HPDE6-E6E7 (cell line): ENCODE measurements at regions not wholly inside any gene's neighbourhood (a gene's known extent, or its start where the extent isn't known, plus 50 kb on each side); places are given as distances from the start of the nearest gene placed in this dataset.
"Not testable (repeated sequence)": the region's sequence is repeated elsewhere in the genome, so short reads cannot be mapped to it uniquely, and the experiment has no call there.

Experiments
- DNase-seq: peaks from one replicate; pipeline ENCODE4 v3.0.0; 2011; ENCODE audit warnings: missing footprints; ENCODE audit errors: extremely low spot score

DNA sequence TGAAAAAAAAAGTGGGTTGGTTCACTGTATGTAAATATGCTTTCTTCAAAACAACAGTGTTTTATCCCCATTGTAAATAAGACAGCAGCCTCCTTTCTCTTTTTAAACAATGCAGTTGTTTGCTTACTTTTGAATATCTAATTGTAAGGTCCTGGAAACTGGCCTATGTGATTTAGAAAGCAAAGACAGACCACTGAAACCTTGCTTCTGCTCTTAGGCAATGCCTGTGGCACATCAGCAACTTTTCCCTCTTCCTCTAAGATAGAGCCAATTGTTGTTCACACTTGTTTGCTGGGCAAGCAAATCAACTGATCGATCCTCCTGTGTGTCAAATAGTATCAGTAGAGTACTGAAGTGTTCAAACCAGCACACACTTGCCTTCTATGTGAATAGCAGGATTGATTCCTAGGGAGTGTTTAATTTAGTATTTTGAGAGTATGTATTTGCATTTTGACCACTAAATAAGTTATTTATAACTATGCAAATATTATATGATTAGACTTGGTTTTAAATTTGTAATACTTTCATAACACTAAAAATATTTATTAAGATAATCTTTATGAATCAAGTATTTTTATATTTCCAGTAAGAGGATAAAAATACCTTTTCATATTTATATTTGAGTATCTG is 55.4 kb upstream of the GRPR start:
- DNase-seq = no peak

DNA sequence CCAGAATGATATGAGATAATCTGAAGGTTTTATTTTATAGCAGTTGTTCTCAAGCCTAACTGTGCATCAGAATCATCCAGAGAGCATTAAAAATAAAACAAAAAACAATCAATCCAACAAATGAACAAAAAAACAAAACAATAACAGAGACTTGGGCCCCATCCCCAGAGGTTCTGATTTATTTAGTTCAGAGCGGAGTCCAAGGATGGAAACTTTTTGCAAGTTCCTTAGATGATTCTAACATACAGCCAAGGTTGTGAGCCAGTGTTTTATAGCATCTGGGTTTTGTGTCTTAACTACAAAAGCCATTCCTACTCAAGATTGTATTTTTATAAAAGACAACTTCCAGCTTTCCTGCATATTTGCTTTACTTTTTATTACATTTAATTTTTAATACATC is 59.4 kb upstream of the GRPR start:
- DNase-seq = no peak

DNA sequence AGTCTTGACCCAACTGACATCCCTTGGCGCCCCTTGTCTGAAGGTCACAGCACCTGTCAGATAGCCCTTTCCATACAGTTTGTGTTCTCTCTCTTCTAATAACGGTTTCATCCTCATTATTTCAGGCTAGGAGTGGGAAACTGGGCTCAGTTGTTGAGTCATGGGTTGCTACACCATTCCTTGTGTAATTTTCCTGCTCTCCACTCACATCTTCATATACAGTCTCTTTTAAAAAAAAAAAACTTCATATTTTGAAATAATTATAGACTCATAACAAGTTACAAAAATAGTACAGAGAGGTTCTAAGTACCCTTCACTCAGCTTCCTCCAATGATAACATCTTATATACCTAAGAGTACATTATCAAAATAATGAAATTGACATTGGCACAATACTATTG is 60.2 kb upstream of the GRPR start:
- no peak for DNase-seq

DNA sequence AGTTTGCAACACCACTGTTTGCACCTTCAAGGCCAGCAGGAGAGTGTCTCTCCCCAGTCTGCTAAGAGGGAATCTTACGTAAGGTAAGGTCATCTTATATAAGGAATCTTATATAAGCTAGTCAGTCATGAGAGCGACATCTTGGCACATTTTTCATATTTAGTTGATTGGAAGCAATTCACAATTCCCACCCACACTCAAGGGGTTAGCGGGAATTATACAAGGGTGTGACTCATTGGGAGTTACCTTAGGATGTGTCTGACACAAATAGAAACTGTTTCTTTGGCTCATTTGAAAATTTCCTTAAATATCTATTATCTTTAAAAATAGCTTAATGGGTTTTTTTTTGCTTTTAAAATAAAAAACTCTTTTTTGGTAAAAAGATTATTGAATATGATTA is 62.1 kb upstream of the GRPR start:
- DNase-seq = no peak

DNA sequence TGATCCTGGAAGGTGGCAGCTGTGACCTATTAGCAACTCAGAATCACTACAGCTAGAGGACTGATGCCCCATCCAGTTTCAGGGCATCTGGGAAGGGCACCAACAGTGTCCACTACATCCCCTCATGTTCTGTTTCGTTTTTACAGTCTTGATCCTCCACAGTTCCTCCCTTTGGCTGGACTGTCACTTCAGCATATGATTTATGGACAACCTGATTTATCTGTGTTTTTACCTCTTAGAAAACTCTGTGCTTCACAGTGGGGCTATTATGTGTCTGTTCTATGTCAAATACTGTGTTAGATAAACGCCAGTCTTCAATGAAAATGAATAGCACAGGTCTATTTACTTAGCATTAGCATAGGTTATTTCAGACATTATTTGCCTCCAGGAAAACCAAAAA is 63.1 kb upstream of the GRPR start:
- no peak for DNase-seq

DNA sequence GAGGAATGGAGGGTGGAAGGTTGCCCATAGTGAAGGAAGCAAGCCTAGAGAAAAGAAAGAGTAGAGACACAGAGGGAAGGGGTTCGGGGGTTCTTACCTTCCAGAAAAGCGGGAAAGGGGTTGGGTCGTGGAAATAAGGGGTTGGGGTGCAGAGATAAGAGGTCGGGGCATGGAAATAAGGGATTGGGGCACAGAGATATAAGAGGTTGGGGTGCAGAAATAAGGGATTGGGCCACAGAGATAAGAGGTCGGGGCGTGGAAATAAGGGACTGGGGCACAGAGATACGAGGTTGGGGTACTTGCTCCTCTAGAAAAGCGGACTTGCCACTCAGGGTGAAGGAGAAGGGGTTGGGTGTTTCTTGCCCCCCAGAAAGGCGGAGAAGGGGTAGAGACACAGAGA is 74.2 kb upstream of the GRPR start:
- DNase-seq = not testable (repeated sequence)

DNA sequence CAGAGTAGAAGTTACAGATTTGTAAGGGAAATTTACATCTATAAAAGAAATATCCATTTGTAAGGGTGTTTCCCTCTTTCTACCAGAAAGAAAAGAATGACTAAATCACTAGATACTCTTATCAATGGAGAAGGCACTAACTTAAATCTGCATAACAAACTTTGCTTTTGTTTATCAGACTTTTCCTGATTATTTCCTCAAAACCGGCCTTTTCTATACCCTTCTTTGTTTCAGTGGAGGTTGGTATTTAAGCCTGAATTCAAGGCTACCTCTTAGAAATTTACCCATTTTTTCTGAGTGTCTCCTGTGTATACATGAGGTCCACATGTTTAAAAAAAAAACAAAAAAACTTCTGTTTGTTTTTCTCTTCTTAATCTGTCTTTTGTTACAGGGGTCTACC is 80.4 kb upstream of the GRPR start:
- no peak for DNase-seq

DNA sequence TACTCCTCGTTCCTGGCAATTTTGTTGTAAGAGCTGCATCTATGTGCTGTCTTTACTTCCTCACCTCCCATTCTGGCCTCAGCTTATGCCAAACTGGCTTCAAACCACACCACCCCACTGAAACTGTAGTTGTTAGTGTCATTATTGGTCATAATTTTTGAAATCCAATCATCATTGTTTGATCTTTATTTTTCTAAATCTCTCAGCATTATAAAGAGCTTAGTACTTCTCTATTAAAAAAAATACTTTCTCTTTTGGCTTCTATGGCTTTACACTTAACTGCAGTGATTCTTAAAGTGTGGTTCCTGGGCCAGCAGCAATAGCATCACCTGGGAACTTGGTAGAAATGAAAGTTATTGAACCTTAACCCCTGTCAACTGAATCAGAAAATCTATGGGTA is 83.5 kb upstream of the GRPR start:
- DNase-seq = no peak

DNA sequence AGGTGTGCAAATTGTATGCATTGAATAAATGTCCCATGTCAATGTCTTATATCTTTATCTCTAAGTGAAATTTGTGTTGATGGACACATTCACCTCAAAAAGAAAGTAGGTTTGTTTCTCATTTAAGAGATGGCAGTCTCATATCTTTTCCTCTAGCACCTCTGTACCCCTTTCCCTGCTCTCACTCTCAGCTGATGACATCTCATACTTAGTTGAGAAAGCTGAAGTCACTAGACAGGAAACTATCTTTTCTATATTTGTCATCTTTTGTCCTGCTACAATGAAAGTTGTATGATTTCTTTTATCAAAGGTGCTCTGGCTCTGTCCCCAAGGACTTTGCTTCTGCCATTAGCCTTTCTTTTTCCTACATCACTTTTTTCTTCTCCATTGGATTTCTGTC is 84.0 kb upstream of the GRPR start:
- no peak for DNase-seq

DNA sequence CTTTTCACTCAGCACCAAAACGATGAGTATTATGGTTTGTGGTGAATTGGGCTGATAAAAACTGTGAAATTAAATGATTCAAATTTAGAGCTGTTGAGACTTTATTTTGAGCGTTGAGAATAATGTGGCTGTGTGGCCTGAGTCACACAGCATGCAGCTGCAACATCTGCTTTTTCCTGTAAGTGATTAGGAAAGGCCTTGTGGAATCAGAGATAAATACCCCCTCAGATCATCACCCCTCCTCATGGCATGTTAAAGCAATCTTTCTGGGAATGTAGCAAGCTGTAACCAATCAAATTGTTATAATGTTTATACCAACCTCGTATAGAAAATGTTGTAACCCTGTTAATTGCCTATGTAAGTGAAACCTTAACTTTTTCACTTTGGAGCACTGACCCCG is 90.0 kb upstream of the GRPR start:
- DNase-seq = no peak

DNA sequence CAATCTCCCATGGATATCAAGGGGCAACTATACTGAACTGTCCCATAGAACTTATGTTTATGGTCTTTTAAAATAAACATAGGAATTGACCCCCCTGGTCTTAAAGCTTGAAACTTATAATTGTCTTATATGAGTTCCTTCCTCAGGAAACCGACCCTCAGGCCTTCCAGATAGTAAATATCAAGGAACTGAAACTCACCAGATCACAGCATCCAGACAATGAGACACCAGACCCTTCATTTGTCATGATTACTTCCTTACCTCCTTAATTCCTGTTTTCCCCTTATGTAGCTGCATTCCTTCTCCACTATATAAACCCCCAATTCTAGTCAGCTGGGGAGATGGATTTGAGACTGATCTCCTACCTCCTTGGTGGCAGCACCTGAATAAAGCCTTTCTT is 94.8 kb upstream of the GRPR start:
- DNase-seq = no peak

DNA sequence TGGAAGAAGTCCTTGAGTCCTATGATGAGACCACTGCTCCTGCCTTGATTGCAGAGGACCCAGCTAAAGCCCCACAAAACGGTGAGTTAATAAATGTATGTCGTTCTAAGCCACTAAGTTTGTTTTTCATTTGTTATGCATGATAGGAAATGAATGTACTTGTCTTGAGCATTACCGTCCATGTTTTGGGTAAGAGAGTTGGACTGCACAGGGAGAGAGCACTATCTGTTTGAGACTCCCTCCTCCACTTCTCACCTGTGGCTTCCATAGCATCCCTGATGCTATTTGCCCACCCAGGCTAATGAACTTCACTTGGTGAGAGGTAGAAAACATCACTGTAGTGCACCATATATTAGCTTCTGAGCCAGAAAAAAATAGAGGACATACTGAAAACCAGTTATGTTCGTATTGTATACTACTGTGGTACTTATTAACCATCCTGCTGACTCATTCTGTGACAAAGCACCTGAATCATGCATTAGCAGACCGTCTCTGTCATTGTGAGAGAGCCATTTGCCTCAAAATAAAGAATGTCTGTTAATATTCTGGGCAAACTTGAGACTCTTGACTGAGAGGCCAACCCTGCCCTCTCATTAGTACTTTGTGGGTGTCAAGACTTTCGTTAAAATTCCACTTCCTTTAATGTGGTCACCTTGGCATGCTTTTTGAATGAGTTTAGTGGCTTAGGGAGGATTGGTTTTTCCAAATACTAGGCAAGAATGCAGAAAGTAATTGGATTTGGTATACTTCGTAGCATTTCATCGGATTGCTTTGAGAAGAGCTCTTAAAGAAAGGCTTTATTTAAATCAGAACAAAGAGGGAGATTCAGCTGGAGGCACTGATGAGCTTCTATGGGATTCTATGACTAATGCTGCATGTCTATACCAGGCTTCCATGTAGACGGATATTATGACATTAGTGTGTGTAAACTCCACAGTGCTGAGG is 99.3 kb upstream of the GRPR start:
- DNase-seq = peak; percentile 55

DNA sequence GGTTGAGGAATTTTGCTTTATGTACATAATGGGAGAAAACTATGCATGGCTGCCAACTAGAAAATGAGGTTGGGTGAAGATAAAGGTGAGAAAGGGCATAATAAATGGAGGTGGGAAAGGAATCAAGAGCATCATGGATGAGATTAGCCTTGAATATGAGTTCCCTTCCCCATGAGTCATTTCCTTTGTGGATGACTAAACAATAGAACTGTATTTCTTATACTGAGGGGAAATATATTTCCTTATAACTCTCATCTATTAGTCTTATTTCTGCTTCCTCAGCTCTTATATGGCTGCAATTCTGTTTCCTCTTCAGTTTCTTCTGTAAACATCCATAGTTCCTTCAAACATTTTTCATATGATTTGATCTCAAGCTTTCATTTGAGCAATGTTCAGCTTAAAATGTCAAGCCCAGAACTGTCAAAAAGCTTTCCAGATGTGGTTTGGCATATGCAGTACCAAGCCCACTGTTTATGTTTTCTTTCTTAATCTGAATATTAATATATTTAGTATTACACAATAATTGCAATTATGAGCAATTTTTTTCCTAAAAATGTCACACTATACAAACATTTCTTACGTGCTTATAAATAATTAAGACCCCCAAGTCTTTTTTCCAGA is 100.7 kb upstream of the GRPR start:
- DNase-seq = peak; percentile 21

DNA sequence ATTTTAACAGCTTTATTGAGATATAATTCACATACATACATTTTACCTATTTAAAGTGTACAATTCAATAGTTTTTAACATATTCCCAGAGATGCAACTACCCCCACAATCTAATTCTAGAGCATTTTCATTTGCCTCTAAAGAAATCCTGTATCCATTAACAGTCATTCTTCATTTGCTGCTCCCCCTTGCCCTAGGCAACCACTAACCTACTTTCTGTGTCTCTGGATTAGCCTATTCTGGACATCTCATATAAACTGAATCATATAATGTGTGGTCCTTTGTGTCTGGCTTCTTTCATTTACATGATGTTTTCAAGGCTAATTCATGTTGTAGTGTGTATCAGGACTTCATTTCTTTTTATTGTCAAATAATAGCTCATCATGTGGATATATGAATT is 105.1 kb upstream of the GRPR start:
- no peak for DNase-seq

DNA sequence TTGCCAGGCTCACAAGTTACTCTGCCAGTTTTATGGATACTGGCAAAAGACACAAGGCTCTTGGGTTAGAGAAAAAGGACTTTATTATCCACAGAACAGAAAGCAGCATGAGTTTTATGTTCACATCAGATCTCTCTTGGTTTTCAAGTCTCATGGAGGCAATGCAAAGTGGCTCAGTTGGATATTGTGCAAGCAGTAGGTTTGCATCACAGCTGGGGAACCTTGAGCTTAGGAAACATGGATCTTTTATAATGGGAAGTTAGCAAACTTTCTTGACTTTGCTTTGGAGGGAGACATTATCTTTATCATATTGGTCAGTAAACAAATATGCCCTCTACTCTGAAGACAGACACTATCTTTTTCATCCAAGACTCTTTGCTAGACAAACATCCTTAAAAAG is 109.2 kb upstream of the GRPR start:
- no peak for DNase-seq

DNA sequence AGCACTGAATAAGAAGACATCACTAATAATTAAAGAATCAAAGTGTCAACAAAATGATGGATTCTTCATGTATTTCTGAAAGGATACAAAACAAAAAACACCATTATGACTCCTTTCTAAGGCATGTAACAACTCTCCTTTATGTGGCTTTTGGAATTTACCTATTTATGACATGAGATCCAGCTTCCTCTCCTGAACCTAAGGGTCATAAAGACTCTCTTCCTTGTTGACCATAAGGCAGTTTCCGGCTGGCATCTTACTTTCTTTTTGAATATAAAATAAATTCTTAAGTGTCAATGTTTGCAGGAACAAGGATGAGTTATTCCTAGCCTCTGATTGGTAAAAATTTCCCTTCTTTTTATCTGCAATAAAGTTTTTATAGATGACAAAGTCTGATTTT is 111.1 kb upstream of the GRPR start:
- no peak for DNase-seq

DNA sequence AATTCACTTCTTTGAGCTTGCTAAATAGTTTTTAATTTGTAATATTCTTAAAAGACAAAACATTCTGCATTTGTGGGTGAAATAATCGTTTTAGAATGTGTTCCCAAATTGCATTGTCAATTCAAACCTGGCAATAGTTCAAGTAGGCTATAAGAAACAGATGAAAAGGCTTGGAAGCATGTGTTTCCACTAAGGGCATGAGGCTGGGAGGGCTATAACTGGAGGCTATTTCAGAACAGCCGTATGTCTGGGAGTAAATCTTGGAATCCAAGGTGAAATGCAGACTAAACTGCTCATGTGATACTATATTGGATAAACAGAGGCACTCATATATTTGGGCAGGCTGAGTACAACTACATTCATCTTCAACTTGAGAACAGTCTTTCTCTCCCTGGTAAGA is 117.4 kb upstream of the GRPR start:
- DNase-seq = no peak

DNA sequence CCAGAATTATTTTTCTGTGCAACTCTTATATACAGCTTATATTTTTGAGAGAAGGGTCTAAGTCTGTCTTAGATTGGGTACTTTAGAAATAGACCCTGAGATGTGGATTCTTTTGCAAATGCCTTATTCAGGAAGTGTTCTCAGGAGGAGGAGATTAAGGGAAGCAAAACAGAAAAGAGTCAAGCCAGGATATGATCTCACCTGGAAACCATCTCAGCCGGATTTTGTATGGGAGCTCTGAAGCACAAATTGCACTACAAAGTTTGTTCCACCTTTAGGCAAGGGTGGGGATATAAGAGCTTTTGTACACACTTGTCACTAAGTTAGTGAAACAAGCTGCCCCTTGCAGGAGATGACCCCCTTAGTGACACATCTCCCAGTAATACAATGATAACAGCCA is 121.2 kb upstream of the GRPR start:
- no peak for DNase-seq

DNA sequence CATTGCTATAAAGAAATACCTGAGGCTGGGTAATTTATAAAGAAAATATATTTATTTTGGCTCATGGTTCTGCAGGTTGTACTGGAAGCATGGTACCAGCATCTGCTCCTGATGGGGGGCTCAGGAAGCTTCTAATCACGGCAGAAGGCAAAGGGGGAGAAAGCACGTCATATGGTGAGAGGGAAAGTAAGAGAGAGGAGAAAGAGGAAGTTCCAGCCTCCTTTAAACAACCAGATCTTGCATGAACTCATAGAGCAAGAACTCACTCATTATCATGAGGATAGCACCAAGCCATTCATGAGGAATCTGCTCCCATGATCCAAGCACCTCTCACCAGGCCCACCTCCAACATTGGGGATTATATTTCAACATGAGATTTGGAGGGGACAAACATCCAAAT is 125.0 kb upstream of the GRPR start:
- DNase-seq = no peak

DNA sequence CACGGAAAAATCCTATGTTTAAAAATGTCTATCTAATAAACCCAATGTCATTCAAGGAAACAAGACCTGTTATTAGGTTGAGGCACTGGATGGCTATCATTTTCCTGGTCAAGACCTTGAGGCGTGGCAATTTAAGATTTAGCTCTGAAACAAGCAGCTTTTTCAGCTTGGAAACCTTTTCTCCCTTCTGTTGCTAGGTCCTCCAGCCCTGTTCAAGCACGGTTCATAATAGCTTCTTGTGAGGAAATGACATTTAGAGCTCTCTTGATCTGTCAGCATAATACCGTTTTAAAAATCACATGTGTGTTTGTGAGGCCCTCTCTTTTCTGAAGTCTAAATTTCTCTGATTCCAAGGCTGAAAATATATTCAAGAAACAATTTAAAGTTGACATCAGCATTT is 133.6 kb upstream of the GRPR start:
- no peak for DNase-seq

DNA sequence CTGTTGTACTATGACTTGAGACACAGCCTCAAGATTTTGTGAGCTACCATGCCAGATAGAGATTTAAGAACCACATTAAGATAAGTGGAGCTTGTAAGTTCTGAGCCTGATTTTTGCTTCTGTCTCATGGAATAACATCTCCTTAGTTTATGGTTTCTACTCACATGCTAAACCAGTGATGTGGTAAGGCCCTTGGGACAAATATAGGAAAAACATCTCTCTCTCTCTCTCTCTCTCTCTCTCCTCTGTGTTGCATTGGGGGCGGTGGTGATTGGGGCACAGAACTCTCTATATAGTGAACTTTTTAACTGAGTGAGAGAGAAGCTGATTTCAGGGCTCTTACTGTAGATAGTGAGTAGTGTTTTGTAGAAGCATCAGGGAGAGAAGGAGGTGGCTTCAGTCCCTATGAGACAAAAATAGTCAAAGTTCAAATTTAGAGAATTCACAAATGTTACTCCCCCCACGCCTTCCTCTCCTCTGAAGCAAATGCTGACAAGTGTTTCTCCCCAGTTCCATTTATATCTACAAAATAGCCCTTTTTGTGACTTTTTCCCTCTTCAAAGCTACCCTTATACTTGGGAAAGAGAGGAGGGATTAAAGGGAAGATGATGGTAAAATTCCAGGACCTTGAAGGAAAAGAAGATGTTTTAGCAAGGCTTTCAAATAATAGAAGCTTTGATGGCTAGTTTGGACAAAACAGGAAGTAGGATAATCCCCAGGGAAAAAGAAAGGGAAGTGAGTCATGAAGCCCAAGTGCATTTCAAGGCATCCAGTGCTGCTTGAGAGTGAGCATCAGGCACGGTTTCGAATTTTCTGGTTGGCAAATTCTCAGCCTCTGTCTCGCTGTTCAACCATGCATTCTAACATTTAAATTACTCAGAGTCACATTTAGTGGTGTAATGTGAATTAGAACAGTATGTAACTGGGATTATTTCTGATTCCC is 134.3 kb upstream of the AP1S2 start:
- no peak for DNase-seq

DNA sequence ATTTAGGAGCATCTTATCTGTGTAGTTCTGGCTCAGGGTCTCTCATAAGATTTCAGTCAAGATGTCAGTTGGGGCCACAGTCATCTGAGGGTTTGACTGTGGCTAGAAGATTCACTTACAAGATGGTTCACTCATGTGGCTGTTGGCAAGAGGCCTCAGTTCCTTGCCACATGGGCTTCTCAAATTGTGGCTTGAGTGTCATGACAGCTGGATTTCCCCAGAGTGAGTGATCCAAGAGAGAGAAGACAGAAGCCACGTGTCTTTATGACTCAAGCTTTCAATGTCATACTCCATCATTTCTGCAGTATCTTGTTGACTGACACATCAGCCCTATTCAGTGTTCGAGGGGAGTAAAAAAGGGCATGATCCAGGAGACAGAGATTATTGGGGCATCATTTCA is 131.3 kb upstream of the AP1S2 start:
- no peak for DNase-seq
